ENCODE measurements at regions not wholly inside any gene's neighbourhood (a gene's known extent, or its start where the extent isn't known, plus 50 kb on each side); places are given as distances from the start of the nearest gene placed in this dataset.
A peak's percentile ranks its signal among the peaks of the same experiment; 100 is the strongest.

- 57 to 72% methylated on average over 12 of the region's 12 CpGs for WGBS, 2 donors
- peak; percentile 69 for DNase-seq
- TF ChIP-seq CTCF (IDR thresholded peaks at IDR 0.05) (no peak), EP300 (IDR thresholded peaks at IDR 0.05) (no peak), POLR2AphosphoS5 (IDR thresholded peaks at IDR 0.05) (no peak), POLR2A (IDR thresholded peaks at IDR 0.05) (no peak)
- intact Hi-C loops (cut with DNase I) = no loop called here
- Histone ChIP-seq H3K9me3 (no peaks in the 10 kb centered on the region), H3K27ac (no peak overlapping the region), H3K4me1 (peaks cover 0 to 4% (median 0%) of the 10 kb centered on the region in 4 donors), H3K4me3 (no peak overlapping the region), H3K27me3 (no peaks in the 10 kb centered on the region), H3K36me3 (no peaks in the 10 kb centered on the region)
Measured at GRCh38 chr20:22411627-22412450, 172.5 kb downstream of the FOXA2 start.

- no peaks in the 10 kb centered on the region for H3K27me3 ChIP-seq
- H3K27ac ChIP-seq = no peak overlapping the region
- TF ChIP-seq POLR2A (IDR thresholded peaks at IDR 0.05) = no peak
- intact Hi-C loops (cut with DNase I) = no loop called here
- no peak overlapping the region for H3K4me3 ChIP-seq
- no peak for DNase-seq
- H3K9me3 ChIP-seq = no peaks in the 10 kb centered on the region
- WGBS, 2 donors = 21 to 65% methylated on average over 1 of the region's 1 CpG
- H3K36me3 ChIP-seq = no peaks in the 10 kb centered on the region
- peaks cover 0 to 4% (median 0%) of the 10 kb centered on the region in 4 donors for H3K4me1 ChIP-seq
Measured at GRCh38 chr20:22411286-22411626, 173.1 kb downstream of the FOXA2 start.

DNA sequence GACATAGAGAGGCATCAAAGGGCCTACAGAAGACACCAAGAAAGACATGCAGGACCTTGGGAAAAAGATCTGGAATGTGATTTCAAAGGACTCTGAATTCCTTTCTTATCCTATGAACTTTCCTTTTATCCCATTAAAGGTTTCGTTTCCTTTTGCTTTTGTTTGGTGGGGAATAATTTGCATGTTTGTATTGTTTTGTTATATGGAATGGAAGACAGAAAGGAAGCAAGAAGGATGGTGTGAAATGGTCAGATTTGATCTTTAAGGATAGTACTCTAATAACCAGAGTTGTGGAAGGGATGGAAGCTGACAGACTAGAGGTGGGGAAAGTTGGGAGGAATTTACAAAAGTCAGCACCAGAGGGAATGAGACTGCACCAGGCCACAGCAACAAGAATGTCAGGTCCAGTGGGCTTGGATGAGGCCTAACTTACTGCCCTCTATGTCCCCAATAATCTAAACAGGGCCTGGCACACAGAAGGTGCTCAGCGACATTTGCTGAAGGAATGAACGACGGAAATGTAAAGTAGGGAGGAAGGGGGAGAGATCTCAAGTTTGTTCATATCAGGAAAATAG, 173.7 kb downstream of the FOXA2 start:
- Histone ChIP-seq H3K4me3 (no peak overlapping the region), H3K9me3 (no peaks in the 10 kb centered on the region), H3K4me1 (peaks cover 0 to 4% (median 0%) of the 10 kb centered on the region in 4 donors), H3K27ac (no peak overlapping the region), H3K27me3 (no peaks in the 10 kb centered on the region), H3K36me3 (no peaks in the 10 kb centered on the region)
- TF ChIP-seq POLR2A (IDR thresholded peaks at IDR 0.05) (no peak), CTCF (IDR thresholded peaks at IDR 0.05) (no peak), POLR2AphosphoS5 (IDR thresholded peaks at IDR 0.05) (no peak), EP300 (IDR thresholded peaks at IDR 0.05) (no peak)
- intact Hi-C loops (cut with DNase I) = no loop called here
- DNase-seq = no peak
- 89 to 91% methylated on average over 4 of the region's 4 CpGs for WGBS, 2 donors

- H3K27me3 ChIP-seq = no peaks in the 10 kb centered on the region
- H3K36me3 ChIP-seq = no peaks in the 10 kb centered on the region
- no peaks in the 10 kb centered on the region for H3K9me3 ChIP-seq
- no peak overlapping the region for H3K27ac ChIP-seq
- TF ChIP-seq POLR2A (IDR thresholded peaks at IDR 0.05) (no peak), CTCF (IDR thresholded peaks at IDR 0.05) (no peak), POLR2AphosphoS5 (IDR thresholded peaks at IDR 0.05) (no peak), EP300 (IDR thresholded peaks at IDR 0.05) (no peak)
- H3K4me1 ChIP-seq = peaks cover 0 to 9% (median 4%) of the 10 kb centered on the region in 4 donors
- DNase-seq = no peak
- no peak overlapping the region for H3K4me3 ChIP-seq
- 98 to 99% methylated on average over 2 of the region's 2 CpGs for WGBS, 2 donors
- intact Hi-C loops (cut with DNase I) = no loop called here
Measured at GRCh38 chr20:22408521-22409402, 175.6 kb downstream of the FOXA2 start.

Measured in sigmoid colon (tissue), 6 donors.